Neural cell (in vitro differentiated cells): ENCODE measurements at regions not wholly inside any gene's neighbourhood (a gene's known extent, or its start where the extent isn't known, plus 50 kb on each side); places are given as distances from the start of the nearest gene placed in this dataset.
A peak's percentile ranks its signal among the peaks of the same experiment; 100 is the strongest.

ENCODE experiments used
- H2AFZ ChIP-seq: fragments of 200-600, 300-800 bp; sonication (generic), shearing (Covaris generic); 2 replicates; pipeline ENCODE4 v1.6.0; 2014; ENCODE audit warnings: low read depth, mild to moderate bottlenecking, antibody characterized with exemption, low read length, moderate library complexity
- H3F3A ChIP-seq: fragments of 200-600 bp; shearing (Covaris generic); 2 replicates; pipeline ENCODE4 v1.6.1; 2016; ENCODE audit warnings: mild to moderate bottlenecking, moderate library complexity, mixed read lengths, antibody characterized with exemption, low read length; ENCODE audit not compliant: insufficient read depth, poor library complexity, severe bottlenecking
- H3K27ac ChIP-seq: fragments of 200-600, 300-800 bp; sonication (generic), shearing (Covaris generic); 2 replicates; pipeline ENCODE4 v1.5.1; 2014; ENCODE audit warnings: mild to moderate bottlenecking, low read length, moderate library complexity
- H3K27me3 ChIP-seq: fragments of 300-800, 200-600 bp; sonication (generic), shearing (Covaris generic); 2 replicates; pipeline ENCODE4 v1.6.0; 2014; ENCODE audit warnings: mild to moderate bottlenecking, low read depth, low read length, moderate library complexity; ENCODE audit not compliant: insufficient read depth
- H3K36me3 ChIP-seq: fragments of 300-800, 200-600 bp; sonication (generic), shearing (Covaris generic); 2 replicates; pipeline ENCODE4 v1.5.1; 2014; ENCODE audit warnings: mild to moderate bottlenecking, antibody characterized with exemption, low read length, moderate library complexity; ENCODE audit not compliant: insufficient read depth
- H3K4me2 ChIP-seq: fragments of 300-800, 200-600 bp; sonication (generic), shearing (Covaris generic); 2 replicates; pipeline ENCODE4 v1.6.0; 2014; ENCODE audit warnings: mild to moderate bottlenecking, low read length
- H3K4me3 ChIP-seq: fragments of 300-800, 200-600 bp; sonication (generic), shearing (Covaris generic); 2 replicates; pipeline ENCODE4 v1.5.1; 2014; ENCODE audit warnings: mild to moderate bottlenecking, low read length, moderate library complexity
- H3K79me2 ChIP-seq: fragments of 200-600 bp; shearing (Covaris generic); replicated peaks from 2 replicates; pipeline ENCODE4 v1.6.0; 2014; ENCODE audit warnings: mild to moderate bottlenecking, low read length, moderate library complexity; ENCODE audit not compliant: insufficient read depth
- H3K9ac ChIP-seq: fragments of 300-800, 200-600 bp; sonication (generic), shearing (Covaris generic); 2 replicates; pipeline ENCODE4 v1.6.1; 2016; ENCODE audit warnings: mild to moderate bottlenecking, low read length, mixed read lengths
- H3K9me2 ChIP-seq: fragments of 200-600 bp; shearing (Covaris generic); 2 replicates; pipeline ENCODE4 v1.6.1; 2016; ENCODE audit warnings: mild to moderate bottlenecking, low read length, mixed read lengths; ENCODE audit not compliant: insufficient read depth
- H3K9me3 ChIP-seq: fragments of 200-600, 300-800 bp; sonication (generic), shearing (Covaris generic); 2 replicates; pipeline ENCODE4 v1.6.1; 2016; ENCODE audit warnings: mild to moderate bottlenecking, mixed run types, low read length, moderate library complexity, mixed read lengths
- H4K20me1 ChIP-seq: fragments of 200-600 bp; shearing (Covaris generic); 2 replicates; pipeline ENCODE4 v1.6.1; 2016; ENCODE audit warnings: mild to moderate bottlenecking, mixed run types; ENCODE audit not compliant: insufficient read depth
- EP300 ChIP-seq: fragments of 450-650 bp; conservative IDR thresholded peaks from 2 replicates; pipeline ENCODE4 v1.6.1; 2014; ENCODE audit warnings: antibody characterized with exemption, mild to moderate bottlenecking, moderate library complexity; ENCODE audit not compliant: poor library complexity, severe bottlenecking
- EZH2 ChIP-seq: fragments of 200-600, 300-800 bp; shearing (Covaris generic), sonication (generic); IDR thresholded peaks from 2 replicates; pipeline ENCODE4 v1.6.1; 2014; ENCODE audit warnings: antibody characterized with exemption, low read length, borderline replicate concordance, mild to moderate bottlenecking; ENCODE audit not compliant: insufficient read depth, poor library complexity, severe bottlenecking
- MXI1 ChIP-seq: fragments of 450-650 bp; conservative IDR thresholded peaks from 2 replicates; pipeline ENCODE4 v1.6.1; 2014; ENCODE audit warnings: antibody characterized with exemption, mild to moderate bottlenecking; ENCODE audit not compliant: poor library complexity, severe bottlenecking
- POLR2AphosphoS5 ChIP-seq: IDR thresholded peaks from 2 replicates; pipeline ENCODE4 v1.6.1; 2012
- RAD21 ChIP-seq: fragments of 450-650 bp; conservative IDR thresholded peaks from 2 replicates; pipeline ENCODE4 v1.6.1; 2014; ENCODE audit warnings: antibody characterized with exemption, mild to moderate bottlenecking, moderate library complexity
- SMC3 ChIP-seq: fragments of 450-650 bp; conservative IDR thresholded peaks from 2 replicates; pipeline ENCODE4 v1.6.1; 2014; ENCODE audit warnings: antibody characterized with exemption, mild to moderate bottlenecking, moderate library complexity; ENCODE audit not compliant: poor library complexity
- TAF1 ChIP-seq: IDR thresholded peaks from 2 replicates; pipeline ENCODE4 v1.6.1; 2012; ENCODE audit warnings: low read depth
- TF ChIP-seq, protein P1 (sequence below): fragments of 450-650 bp; IDR thresholded peaks from 2 replicates; pipeline ENCODE4 v1.5.1; 2014; ENCODE audit warnings: antibody characterized with exemption, mild to moderate bottlenecking, moderate library complexity; ENCODE audit not compliant: poor library complexity, severe bottlenecking
- TF ChIP-seq, protein P2 (sequence below): IDR thresholded peaks from 2 replicates; pipeline ENCODE4 v1.6.1; 2012; ENCODE audit warnings: borderline replicate concordance

DNA sequence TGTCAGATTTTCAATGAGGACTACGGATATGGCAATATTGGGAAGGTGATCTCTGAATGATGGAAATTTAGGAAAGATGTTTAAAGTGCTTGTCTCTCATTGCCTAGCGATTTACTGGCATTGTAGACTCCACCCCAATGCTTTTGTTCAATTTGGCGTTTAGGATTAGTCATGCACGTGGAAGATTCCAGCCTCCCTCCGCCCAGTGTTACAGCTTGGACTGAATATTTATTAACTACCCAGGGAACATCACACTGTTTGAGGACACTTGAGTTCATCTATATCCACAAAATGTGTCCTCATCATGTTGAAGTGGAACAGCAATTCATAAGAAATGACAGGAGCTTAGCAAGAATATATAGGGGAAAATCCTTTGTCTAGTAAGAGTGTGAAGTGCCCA, 738.8 kb upstream of the RBFOX1 start:
- Histone ChIP-seq H3K79me2 (no peaks in the 10 kb centered on the region), H3K27me3 (no peaks in the 10 kb centered on the region)

DNA sequence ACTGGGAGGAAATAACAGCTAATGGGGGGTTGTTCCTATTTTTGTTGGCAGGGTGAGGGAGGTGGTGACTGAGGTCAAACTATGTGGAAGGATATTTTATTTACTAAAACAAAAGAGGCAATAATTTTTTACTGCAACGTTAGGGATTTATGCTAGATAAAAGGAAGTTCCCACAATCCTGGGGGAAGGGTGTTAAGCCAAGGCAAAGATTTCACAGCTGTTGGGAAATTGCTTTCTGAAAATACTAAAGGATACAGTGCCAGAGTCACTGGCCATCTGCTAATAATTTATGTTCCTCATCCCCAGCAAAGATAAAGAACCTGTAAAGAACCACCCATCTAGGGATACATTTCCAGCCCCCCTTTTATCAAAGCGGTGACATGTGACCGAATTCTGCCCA, 756.0 kb upstream of the RBFOX1 start:
- H3K4me2 ChIP-seq: no peak overlapping the region
- H3K27ac ChIP-seq: no peak overlapping the region
- TF ChIP-seq RAD21 (no peak), SMC3 (no peak), POLR2AphosphoS5 (no peak), EZH2 (no peak), MXI1 (no peak), TAF1 (no peak), EP300 (no peak)
- TF ChIP-seq, protein P1, sequence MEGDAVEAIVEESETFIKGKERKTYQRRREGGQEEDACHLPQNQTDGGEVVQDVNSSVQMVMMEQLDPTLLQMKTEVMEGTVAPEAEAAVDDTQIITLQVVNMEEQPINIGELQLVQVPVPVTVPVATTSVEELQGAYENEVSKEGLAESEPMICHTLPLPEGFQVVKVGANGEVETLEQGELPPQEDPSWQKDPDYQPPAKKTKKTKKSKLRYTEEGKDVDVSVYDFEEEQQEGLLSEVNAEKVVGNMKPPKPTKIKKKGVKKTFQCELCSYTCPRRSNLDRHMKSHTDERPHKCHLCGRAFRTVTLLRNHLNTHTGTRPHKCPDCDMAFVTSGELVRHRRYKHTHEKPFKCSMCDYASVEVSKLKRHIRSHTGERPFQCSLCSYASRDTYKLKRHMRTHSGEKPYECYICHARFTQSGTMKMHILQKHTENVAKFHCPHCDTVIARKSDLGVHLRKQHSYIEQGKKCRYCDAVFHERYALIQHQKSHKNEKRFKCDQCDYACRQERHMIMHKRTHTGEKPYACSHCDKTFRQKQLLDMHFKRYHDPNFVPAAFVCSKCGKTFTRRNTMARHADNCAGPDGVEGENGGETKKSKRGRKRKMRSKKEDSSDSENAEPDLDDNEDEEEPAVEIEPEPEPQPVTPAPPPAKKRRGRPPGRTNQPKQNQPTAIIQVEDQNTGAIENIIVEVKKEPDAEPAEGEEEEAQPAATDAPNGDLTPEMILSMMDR: no peak
- TF ChIP-seq, protein P2, sequence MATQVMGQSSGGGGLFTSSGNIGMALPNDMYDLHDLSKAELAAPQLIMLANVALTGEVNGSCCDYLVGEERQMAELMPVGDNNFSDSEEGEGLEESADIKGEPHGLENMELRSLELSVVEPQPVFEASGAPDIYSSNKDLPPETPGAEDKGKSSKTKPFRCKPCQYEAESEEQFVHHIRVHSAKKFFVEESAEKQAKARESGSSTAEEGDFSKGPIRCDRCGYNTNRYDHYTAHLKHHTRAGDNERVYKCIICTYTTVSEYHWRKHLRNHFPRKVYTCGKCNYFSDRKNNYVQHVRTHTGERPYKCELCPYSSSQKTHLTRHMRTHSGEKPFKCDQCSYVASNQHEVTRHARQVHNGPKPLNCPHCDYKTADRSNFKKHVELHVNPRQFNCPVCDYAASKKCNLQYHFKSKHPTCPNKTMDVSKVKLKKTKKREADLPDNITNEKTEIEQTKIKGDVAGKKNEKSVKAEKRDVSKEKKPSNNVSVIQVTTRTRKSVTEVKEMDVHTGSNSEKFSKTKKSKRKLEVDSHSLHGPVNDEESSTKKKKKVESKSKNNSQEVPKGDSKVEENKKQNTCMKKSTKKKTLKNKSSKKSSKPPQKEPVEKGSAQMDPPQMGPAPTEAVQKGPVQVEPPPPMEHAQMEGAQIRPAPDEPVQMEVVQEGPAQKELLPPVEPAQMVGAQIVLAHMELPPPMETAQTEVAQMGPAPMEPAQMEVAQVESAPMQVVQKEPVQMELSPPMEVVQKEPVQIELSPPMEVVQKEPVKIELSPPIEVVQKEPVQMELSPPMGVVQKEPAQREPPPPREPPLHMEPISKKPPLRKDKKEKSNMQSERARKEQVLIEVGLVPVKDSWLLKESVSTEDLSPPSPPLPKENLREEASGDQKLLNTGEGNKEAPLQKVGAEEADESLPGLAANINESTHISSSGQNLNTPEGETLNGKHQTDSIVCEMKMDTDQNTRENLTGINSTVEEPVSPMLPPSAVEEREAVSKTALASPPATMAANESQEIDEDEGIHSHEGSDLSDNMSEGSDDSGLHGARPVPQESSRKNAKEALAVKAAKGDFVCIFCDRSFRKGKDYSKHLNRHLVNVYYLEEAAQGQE: no peak

More for the DNA sequence above, 738.8 kb upstream of the RBFOX1 start:
- Histone ChIP-seq H3K4me2 (no peak overlapping the region), H3K9me2 (no peaks in the 10 kb centered on the region), H3K27ac (no peak overlapping the region), H2AFZ (no peak overlapping the region), H3K4me3 (peak overlapping the region; percentile 3), H3K36me3 (no peaks in the 10 kb centered on the region), H3K9me3 (no peaks in the 10 kb centered on the region), H4K20me1 (no peaks in the 10 kb centered on the region), H3K9ac (no peak overlapping the region), H3F3A (no peaks in the 10 kb centered on the region)
- TF ChIP-seq TAF1 (no peak), RAD21 (no peak), MXI1 (no peak), SMC3 (no peak), EZH2 (no peak), POLR2AphosphoS5 (no peak), EP300 (no peak)
- TF ChIP-seq, protein P2: no peak
- TF ChIP-seq, protein P1: no peak

More for the DNA sequence above, 756.0 kb upstream of the RBFOX1 start:
- Histone ChIP-seq H3K36me3 (no peaks in the 10 kb centered on the region), H3K9me3 (no peaks in the 10 kb centered on the region), H3K9me2 (no peaks in the 10 kb centered on the region), H4K20me1 (no peaks in the 10 kb centered on the region), H3F3A (no peaks in the 10 kb centered on the region), H3K79me2 (no peaks in the 10 kb centered on the region), H3K27me3 (no peaks in the 10 kb centered on the region), H3K4me3 (no peak overlapping the region), H3K9ac (no peak overlapping the region), H2AFZ (no peak overlapping the region)
